ENCODE measurements at regions not wholly inside any gene's neighbourhood (a gene's known extent, or its start where the extent isn't known, plus 50 kb on each side); places are given as distances from the start of the nearest gene placed in this dataset.

DNA sequence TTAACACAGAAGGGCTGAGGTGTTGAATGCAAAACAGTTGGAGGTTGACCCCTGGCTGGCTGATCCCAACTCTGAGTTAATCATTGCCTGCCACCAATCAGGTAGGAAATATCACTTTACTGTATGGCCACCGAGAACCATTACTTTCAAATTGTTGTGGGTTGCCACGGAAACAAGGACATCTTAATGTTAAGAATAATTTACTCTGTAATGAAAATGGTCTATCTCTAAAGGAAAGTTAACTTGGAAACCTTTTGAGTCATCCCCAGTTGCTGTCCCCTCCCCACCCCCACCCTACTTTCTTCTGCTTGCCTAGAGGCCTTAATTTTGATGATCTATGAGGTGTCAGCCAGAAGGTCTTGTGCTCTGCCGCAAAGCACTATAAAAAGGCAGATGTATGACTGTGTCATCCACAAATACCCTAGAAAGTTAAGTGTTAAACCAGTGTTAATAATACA, 78.7 kb upstream of the SNRK start:
- no peak for DNase-seq (ENCODE audit: low spot score)

DNA sequence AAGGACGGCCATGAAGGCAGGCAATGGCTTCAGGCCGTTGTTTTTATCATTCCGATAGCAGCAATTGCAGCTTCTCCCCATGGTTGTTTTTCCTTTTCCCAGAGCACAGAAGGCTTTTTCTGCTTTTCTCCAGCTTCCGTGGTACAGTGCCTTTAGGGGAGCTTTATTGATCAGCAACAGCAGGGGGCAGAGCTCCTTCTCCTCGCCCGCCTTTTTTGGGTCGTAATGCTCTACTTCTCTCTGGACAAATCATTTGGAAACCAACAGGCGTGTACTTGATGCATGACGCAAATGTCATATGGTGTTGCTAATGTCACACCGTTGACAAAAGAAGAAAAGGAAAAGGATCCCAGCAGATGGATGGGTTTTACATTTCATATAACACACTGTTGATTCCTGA, 79.7 kb upstream of the SNRK start:
- no peak for DNase-seq (ENCODE audit: low spot score)

DNA sequence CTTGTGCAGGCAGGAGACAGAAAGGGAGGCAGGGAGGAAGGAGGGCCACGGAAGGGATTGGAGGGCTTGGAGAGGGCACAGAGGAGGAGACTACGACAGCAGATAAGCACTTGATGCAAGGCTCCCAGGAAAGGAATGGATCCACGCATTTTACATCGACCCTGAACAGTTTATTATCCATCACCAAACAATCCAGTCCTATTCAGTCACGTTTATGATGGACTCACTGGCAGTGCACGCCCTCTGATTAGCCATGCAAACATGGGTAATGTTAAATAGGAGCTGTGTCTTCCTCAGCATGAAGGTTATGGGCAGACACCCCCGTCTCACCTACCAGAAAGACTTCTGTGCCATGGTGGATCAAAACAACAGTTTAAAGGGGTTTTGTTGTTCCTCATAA, 80.2 kb upstream of the SNRK start:
- no peak for DNase-seq (ENCODE audit: low spot score)

DNA sequence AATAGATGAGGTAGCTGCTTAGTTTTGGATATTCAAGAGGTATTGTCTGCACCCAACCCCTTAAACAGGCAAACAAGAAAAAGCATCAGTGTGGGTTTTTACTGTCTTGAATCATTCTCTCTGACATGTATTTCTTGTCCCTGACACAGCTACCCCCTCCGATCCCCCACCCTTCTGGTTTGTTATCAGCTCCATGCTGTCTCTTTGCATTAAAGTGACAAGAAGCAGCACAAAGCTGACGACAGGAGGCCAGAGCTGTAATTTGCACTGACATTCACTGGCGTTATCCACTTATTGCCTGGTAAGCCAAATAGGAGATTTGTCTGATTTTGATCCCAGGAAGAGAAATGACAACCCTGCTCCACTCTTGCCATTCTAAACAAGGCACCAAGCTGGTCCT, 83.3 kb upstream of the SNRK start:
- no peak for DNase-seq (ENCODE audit: low spot score)

DNA sequence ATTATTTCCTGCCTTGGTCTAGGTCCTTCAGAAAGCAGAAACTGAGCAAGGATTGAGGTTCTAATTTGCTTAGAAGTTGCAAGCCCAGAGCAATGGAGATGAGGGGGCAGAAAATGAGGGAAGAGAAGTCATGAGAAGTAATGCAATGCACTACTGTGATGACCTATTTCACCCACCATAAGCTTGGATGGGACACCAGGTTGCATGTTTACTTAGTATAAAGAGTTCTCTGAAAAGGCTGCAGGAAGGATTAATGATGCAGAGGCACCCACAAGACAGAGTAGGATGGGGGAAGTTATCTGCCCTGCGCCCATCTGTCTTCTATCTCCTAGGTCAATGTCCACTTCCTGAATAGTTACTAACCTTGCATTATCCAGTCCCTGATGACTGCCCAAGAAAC, 84.8 kb upstream of the SNRK start:
- no peak for DNase-seq (ENCODE audit: low spot score)

DNA sequence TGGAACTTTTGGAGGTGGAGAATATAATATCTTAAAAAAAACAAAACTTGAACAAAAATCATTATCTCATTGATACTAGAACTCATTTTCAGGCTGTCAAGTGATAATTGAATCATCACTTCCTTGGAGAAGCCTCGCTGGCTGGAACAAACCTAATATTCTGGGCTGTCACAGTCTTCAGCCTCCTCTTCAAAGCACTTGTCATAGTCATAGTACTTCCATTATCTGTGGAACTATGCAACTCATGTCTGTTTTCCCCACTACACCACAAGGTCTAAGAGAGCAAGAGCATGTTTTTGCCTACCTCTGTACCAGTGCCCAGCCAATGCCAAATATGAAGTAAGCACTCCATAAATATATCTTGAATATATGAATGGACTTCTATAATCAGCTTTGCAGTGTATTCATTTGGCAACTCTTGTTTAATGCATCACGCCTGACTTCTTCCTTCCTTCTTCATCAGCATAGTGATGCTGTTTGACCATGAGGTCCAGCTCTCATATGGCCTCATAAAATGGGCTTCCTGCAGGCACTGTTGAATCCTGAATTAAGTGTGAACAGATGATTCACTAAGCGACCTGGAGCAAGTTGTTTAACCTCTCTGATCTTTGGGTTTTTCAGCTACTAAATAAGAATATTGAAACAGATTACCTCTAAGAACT, 86.6 kb upstream of the SNRK start:
- no peak for DNase-seq (ENCODE audit: low spot score)

DNA sequence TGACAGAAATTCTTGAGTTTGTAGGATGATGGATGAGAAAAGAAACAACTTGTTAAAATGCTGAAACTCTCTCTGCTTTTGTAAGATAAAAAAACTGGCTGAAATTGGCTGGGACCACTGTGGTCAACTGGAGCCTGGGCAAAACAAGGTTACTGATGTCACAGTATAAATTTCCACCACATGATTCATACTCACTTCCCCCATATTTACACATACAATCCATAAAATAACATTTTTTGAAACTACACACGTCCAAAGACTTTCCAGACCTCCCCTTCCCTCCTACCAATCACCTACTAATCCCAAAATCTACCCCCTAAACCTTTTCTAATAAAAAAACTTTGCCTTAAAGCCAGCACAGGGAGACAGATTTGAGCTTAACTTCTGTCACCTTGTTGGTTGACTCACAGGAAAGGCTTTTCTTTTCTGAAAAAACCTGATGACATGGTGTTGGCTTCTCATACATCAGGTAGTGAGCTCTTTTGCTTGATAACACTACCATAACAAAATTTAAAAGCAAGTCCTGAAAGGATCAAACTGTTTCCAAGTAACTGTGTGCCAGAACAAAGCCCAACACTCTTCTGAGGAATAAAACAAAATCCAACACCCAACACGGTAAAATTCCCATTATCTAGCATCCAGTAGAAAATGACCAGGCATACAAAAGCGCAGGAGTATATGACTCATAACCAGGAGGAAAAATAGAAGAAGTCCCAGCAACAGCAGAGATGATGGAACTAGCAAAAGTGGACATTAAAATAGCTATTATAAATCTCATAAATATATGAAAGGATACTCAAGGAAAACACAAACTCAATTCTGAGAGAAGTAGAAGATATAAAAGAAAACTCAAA, 87.3 kb upstream of the SNRK start:
- no peak for DNase-seq (ENCODE audit: low spot score)

DNA sequence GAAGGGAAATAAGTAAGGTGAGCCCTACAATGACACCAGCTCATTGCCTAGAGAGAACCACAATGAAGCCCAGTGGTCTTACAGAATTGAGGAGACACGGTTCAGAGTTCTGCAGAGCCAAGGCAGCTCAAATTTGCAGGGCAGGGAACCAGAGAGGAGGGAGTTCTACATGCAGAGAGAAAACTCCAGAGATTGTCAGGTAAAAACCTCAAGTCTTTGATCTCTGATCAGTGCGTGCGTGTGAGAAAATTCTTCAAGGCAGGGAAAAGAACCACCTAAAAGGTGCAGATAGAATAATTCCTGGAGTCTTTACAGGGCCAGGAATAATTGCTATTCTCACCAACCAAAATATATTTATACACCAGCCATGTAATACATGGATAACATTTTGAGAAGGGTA, 88.0 kb upstream of the SNRK start:
- DNase-seq (ENCODE audit: low spot score): no peak

DNA sequence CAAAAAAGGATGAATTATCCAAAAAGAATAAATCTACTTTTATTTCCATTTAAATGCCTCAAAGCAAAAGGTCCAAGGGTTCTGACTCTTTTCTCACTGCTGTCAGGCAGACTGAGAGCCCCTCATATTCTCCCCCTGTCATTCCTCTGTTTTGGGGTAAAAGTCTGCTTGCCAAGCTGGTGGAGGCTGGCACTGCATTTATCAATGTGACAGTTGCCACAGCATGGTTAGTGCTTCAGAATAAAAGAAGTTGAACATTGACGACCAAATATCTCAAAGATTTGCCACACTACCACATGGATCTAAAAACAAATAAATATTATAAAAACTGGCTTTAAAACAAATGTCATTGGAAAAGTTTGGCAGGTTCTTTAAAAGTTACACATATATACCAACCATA, 89.2 kb upstream of the SNRK start:
- no peak for DNase-seq (ENCODE audit: low spot score)

DNA sequence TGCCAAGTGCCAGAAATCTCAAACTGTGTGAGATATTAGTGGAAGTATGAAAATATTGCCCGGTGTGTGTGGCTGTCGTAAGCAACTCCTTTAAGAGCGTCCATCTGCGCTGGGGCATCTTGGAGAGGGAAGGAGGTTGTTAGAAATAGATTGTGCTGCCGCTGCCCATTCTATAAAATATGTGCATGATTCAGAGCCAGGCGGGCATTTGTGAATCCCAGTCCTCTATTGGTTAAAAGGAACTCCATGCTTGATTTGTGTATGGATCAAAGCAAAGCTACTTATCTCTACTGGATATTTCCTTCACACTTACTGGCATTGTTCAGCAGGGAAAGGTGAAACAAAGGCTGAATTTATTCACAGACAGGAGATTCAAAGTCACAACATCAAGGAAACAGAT, 89.6 kb upstream of the SNRK start:
- DNase-seq (ENCODE audit: low spot score): no peak

DNA sequence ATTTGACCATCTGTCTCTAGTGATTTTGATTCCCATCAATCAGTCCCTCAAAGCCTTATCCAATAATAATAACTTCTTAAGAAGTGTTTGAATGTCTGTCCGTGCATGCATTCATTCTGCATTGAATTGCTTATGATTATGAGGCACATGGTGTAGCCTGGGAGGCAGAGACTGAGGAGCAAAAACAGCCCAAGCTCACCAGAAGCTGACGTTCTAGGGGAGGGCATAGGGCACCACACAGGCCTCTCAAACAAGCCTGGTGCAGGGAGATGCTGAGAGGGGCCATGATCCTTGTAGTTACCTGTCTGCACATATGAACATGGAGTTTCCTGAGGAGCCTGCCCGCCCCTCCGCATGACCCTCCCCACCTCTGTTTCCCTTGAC, 89.2 kb upstream of the POMGNT2 start:
- no peak for DNase-seq (ENCODE audit: low spot score)

DNA sequence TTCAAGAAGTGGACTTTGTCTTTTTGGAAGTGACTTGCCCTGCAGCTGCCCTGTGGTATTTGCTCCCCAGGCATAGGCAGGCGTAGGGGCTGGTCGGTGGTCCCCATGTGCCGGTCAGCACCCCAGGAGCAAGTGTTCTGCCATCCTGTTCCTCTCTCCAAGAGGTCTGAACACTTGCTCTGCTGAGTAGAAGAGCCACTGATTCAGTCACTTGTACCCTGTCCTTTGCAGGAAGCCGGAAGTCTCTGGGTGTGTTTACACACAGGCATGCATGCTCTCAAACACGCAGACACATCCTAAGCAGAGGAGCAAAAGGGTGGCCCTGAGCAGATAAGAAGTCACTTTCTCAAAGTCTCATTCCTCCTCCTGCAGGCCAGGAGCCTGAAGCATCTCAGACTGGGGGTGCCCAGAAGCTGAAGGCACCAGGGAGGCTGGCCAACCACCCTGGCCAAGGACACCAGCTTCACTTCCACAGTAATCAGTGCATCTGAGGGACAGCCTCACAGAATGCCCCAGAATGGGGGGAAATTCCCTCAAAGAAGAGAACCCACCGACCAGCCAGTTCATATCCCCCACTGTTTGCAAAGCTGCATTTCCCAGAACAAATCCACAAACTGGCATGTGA, 88.7 kb upstream of the POMGNT2 start:
- no peak for DNase-seq (ENCODE audit: low spot score)

DNA sequence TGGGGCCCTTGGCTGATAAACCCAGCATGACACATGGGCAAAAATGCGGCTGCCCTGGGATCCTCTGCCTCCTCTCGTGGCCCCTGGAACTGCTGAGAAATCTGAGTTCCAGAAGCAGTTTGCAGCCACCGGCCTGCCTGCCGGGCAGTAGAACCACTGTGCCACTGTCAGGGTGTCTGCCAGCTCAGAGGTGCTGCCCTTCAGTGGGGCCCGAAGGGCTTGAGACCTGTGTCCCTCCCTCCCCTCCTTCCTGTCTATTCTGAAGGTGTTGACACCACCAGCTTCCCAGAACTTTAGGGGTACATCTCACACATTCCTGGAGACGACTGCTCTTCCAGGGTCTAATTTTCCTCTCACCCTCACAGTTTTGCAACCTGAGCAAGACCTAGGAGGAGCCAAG, 88.2 kb upstream of the POMGNT2 start:
- DNase-seq (ENCODE audit: low spot score): no peak

DNA sequence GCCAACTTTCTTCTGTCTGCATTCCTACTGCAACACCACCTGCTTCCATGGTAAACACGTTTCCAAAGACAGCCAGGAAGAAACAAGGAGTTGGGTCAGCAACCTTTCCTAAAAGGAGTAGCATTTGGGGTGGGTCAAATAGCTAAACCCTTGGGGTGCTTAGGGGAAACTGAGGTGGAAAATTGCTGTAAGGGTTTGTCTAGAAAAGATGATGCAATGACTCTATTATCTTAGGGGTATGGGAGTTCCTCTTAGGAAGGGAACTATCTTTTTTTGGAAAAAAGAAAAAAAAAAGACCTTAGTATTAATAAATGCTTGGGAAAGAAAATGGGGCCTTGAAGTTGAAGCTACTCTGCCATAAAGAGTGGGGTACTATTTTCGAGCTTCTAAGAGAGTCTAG, 86.1 kb upstream of the POMGNT2 start:
- no peak for DNase-seq (ENCODE audit: low spot score)

DNA sequence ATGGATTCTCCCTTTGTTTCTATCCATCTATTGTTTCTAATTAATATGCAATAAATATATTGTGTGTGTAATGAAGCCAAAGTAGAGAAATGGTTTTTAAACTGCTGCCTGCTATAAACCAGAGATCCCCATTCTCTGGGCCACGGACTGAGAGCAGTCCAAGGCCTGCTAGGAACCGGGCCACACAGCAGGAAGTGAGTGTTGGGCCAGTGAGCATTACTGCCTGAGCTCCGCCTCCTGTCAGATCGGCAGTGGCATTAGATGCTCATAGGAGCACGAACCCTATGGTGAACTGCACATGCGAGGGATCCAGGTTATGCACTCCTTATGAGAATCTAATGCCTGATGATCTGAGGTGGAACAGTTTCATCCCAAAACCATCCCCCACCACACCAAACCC, 85.2 kb upstream of the POMGNT2 start:
- no peak for DNase-seq (ENCODE audit: low spot score)

DNA sequence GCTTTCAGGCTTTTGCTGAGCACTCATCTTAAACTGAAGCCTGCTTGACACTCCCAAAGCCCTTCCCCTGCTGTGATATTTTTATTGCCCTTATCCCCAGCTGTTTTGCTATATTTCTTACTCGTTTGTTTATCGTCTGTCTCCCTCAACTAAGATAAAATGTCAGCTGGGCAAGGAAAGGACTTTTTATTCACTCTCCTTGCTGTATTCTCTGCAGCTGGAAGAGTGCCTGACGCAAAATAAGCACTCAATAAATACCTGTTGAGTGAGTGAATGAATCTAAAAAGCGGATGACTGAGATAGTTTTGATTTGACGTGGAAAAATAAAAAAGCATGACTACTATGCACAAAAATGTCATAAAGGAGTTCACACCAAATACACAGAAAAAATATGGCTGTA, 84.8 kb upstream of the POMGNT2 start:
- no peak for DNase-seq (ENCODE audit: low spot score)

DNA sequence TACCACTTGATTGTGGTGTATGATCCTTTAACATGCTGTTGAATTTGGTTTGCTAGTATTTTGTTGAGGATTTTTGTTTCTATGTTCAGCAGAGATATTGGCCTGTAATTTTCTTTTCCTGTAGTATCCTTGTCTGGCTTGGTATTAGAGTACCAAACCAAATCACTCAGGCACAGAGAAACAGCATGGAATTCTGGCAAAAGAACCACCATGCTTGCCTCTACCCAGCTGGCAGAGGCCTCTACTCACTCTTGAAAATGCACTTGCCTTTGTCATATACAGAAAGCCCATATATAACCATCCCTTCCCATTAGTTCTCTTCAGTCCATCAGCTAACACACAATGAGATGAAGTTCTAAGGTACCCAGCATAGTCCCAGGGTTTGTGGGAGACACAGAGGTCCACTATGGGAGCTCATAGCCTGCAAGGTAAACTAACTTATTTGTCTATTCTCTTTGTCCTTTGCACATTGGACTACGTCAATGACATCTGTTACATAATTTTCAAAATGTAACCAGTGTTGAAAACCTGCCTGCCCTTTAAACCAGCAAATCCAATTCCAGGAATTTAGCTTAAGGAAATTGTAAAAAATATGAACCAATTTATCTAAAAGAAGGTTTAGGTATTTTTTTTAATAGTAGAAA, 82.1 kb upstream of the POMGNT2 start:
- no peak for DNase-seq (ENCODE audit: low spot score)

DNA sequence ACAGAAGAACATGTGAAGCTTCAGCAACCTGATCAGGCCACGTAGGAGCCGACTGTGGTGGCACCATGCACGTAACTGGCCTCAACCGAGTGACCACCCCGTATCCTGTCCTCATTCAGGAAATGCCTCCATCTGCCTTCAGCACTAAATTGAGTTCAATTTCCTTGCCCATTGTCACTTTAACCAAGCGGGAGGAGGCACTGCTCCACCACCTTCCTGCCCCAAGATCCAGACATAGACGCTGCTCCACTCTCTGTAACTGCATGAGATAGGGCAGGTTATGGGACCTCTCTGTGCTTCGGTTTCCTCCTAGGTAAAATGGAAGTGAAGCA, 80.1 kb upstream of the POMGNT2 start:
- no peak for DNase-seq (ENCODE audit: low spot score)

DNA sequence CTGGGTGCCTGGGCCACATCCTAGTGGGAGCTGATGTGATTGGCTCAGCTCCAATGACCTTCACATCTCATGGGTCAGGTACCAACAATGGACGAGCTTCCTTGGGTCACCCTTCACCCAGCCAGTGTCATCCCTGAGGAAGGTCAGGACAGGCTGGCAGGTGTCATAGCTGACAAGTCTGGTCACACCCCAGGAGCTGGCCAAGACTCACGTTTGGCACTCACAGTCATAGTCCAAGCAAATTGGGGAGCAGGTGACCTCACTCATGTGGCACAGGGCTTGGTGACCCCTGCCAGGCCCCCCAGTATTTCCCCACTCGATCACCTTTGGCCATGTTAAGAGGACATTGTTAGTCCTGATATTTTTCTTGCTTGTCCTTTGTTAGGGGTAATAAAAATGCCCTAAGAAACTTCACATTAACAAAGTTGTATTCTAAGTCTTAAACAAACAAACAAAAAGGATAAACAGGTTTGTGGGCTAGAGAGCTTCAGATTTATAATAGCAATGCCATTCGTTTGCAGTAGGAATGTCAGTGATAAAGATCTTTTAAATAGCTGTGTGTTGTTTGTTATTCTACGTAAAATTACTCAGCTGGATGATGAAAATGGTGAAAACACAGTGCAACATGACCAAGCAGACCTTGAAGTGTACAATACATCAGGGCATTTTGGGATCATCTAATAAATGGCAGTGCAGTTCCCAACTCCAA, 79.5 kb upstream of the POMGNT2 start:
- peak; percentile 51 for DNase-seq (ENCODE audit: low spot score)

DNA sequence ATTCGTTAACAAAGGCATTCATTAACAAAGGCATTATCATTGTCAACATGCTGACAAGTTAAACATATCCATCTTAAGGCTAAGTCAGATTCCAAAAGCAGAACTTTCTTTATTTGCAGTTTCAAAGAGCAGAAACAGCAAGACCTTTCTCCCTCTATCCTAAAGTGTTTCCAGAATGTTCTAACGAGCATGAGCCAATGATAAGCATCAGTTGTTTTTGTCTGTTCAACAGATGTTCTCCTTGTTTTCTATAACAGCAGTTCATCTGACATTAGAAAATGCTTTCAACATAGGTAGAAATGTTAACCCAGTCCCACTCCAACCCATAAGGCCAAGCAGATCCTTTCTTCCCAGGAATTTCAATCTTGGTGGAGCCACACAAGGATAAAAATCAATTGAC, 77.6 kb upstream of the POMGNT2 start:
- DNase-seq (ENCODE audit: low spot score): no peak

DNA sequence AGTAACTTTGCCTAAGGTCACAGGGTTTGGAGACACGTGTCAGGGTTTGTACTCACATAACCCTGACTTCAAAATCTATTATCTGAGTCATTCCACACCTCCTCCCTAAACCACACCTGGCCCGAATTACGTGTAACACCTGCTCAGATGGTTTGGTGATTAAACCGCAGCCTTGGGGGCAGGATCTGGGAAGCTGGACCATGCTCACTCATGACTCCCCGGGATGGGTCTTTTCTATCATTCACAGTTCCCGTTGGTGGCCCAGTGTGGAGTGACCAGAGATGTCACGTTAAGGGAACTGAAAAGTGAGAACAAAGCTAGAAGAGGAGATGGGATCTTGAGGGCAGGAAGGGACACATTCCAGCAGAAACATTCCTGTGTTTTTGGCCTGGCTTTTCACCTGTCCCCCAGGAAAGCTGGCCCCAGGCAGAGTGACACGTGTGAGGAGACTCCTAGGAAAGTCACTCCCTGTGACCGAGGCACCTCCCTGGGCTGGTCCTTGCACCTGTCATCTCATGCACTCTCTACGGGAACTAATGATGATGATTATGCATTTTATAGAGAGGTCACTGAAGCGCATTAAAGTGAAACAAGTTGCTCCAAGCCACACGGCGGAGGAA, 75.4 kb upstream of the POMGNT2 start:
- no peak for DNase-seq (ENCODE audit: low spot score)

DNA sequence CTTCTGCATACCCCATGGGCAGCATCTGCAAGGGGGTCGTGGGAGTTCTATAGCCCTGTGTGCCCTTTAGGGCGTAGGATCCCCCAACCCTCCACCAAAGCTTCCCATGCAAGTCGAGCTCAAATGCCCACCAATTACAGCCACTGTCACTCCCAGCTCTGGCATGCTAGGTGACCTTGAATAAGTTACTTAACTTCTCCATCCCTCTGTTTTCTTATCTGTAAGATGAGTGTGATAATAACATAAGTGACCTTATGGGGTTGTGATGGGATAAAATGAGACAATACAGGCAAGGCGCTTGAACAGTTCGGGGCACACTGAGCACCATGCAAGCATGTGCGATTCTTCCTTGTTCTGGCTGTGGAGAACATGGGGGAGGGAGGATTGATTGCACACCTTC, 74.8 kb upstream of the POMGNT2 start:
- DNase-seq (ENCODE audit: low spot score): no peak

Data from H4 (cell line).